Activated CD4-positive, alpha-beta T cell treated with anti-CD3 and anti-CD28 coated beads, Interleukin-2, amount 50 U/mL, for 4 hours (primary cell): ENCODE measurements at regions not wholly inside any gene's neighbourhood (a gene's known extent, or its start where the extent isn't known, plus 50 kb on each side); places are given as distances from the start of the nearest gene placed in this dataset.
A peak's percentile ranks its signal among the peaks of the same experiment; 100 is the strongest.
"Not testable (repeated sequence)": the region's sequence is repeated elsewhere in the genome, so short reads cannot be mapped to it uniquely, and the experiment has no call there.

ENCODE experiments used
- DNase-seq, 2 experiments: peaks; one replicate each; pipeline ENCODE4 v3.0.0-alpha.2; 2020

DNA sequence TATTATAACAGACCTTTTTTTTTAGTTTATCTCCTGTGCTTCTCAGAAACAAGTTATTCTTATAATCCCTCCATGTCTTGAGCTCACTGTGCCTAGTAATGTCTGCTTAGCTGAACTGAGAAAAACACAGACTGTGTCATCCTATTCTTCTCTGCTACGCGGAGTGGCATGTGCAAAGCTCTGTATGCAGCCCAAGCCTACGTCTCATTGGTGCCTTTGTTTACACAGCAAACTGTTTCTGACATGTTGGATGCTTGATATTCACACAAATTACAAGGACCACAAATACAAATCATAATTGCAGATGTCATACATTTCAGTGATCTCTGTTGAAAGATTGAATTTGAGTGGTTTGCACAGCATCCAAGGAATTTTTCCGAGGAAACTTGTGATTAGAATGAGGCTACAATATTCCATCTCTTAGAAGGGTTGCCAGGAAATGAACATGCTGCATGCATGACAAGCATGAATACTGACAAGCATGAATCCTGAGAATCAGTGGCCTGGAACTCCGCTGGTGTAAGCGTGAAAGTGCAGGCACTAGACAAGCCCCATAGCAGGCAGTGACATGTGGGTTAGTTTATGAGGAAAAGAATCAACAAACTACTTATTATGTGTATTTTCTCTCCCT lies 128.4 kb upstream of the SGK1 start:
- DNase-seq = no peak

- no peak for DNase-seq
These were observed 125.1 kb upstream of the SGK1 start for GRCh38 chr6:134443009-134443408.

- no peak for DNase-seq
These were observed 124.2 kb upstream of the SGK1 start for GRCh38 chr6:134442073-134442472.

GRCh38 chr6:134438837-134439236 lies 120.9 kb upstream of the SGK1 start:
- no peak for DNase-seq

- peak; percentile 7 to 12 for DNase-seq
These were observed 119.5 kb upstream of the SGK1 start for GRCh38 chr6:134437376-134437775.

DNA sequence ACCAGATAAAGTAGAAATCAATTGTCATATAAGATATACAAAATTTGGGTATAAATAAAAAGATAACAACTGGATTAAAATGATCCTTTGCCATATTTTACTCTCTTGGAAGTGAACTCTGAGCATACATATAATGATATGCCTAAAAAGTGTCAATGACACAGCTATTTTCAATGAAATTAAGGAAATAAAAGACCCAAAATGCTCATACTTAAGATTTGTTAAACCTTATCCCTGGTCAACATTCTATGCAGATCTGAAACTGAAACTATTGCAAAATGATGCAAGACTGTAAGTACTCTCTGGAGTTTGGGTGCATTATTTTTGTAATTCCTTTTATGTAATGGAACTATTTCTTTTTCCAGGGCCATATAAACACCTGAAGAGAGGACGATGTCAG lies 119.0 kb upstream of the SGK1 start:
- no peak for DNase-seq

GRCh38 chr6:134436281-134436815 lies 118.4 kb upstream of the SGK1 start:
- peak; percentile 70 to 79 for DNase-seq

GRCh38 chr6:134435814-134436280 lies 117.9 kb upstream of the SGK1 start:
- no peak for DNase-seq

DNA sequence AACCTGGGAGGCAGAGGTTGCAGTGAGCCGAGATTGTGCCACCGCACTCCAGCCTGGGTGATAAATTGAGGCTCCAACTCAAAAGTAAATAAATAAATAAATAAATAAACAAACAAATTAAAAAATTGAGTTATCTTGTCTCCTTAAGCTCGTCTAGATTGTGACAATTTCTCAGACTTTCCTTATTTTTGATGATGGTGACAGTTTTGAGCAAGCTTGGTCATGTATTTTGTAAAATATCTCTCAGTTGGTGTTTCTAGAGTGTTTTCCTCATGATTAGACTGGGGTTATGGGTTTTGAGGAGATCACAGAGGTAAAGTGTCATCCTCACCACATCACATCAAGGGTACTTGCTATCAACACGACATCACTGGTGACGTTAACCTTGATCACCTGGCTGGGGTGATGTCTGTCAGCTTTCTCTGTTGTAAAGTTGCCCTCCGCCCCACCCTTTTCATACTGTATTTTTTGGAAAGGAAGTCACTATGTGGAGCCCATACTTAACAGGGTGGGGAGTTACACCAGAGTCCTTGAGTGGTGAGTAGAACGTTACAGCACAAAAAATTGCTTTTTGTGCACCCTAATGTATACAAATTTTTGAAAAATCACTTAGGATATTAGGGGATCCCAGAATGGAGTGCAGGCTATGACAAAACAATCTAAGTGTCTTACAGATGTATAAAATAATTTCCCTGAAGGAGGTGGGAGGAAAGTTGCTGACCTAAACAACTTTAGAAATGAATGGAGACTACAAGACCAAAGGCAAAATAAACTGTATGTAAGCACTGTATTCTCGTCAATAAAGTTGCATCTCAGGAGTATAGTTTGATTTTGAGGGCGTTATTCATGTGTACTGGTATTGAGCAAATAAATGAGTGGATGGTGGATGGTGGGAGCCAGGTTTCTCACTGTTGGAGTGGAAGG lies 116.4 kb upstream of the SGK1 start:
- DNase-seq = no peak

- DNase-seq = no peak
These were observed 114.1 kb upstream of the SGK1 start for GRCh38 chr6:134432036-134432435.

GRCh38 chr6:134431421-134431859 lies 113.5 kb upstream of the SGK1 start:
- no peak for DNase-seq

DNA sequence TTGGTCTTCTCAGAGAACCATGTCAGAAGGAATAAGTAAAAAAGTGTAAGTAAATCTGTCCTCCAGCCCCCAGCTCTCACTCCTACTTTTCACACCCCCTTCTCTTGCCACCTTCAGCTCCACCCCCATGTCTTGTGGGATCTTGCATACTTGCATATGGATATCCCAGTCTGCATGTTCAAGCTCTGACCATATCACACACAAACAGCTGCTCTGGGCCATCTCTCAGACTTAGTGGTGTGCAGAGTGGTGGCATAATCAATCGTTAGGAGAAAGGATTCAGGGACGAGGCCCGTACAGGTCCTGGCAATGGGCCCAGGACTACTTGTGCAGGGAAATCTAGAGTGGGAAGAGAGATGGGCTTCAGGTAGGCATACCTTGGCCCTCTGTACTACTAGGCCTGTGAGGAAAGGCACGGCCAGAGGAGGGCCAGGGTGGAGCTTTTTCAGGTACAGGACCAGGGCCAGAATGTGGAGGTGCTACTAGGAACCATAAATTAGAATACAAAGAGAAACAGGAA lies 112.0 kb upstream of the SGK1 start:
- DNase-seq = no peak

DNA sequence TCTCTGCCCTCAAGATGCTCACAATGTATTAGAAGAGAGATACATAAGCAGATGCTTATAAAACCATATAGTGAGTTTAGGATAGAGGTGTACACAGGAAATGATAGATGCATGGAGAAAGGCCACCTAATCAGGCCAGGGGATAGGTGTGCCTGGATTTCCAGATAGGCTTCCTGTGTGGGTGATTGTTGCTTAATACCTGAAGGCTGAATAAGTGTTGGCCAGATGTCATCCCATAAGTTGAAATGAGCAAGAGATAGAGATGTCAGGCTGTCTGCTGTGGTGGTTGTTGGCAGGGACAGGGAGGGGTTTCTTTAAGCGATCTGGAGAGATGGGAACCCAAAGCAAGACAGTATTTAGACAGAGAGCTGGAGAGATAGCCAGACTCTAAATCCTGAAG lies 109.8 kb upstream of the SGK1 start:
- no peak for DNase-seq

DNA sequence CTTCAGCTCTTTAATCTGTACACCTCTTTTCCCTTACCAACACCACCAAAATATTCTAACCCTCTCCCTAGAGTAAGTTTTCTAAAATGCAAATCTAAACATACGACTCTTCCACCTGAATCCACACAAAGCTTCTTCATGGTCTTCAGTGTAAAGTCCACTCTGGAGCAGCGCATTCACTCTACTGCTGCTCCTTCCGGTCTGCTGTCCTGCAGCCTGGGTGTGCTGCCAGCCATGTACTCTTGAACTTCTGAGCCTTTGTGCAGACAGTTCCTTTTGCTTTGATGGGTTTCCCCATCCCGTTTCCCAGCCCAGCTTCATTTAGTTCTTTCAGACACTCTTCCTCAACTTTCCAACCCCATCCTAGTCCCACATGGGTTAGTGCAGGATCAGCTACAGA lies 108.7 kb upstream of the SGK1 start:
- DNase-seq = no peak

DNA sequence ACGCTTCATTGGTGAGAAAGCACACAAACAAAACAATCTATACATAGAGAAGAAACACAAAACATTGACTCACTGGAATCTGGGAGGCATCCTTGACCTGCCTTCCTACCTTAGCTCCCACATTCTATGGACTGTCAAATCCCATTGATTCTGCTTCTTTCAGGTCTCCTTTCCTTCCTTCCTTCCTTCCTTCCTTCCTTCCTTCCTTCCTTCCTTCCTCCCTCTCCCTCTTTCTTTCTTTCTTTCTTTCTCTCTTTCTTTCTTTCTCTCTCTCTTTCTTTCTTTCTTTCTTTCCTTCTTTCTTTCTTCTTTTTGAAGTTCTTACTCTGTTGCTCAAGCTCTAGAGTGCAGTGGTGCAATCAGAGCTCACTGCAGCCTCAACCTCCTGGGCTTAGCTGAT lies 108.0 kb upstream of the SGK1 start:
- DNase-seq = not testable (repeated sequence)

GRCh38 chr6:134425513-134425912 lies 107.6 kb upstream of the SGK1 start:
- no peak for DNase-seq

DNA sequence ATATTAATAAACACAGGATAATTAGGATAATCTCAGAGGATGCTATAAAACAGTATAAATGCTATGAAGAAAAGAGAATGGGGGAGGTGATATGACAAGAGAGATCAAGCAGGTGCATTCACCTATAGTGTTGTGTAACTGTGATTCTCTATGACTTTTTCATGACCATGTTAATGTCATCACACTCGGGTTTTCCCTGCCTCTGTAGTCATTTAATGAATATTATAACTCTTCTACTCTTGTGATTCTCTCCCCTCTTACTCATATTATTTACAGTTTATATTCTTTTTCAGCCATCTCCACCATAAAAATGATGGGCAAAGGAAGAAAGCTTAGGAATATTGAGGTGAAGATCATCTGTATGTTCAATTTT lies 106.9 kb upstream of the SGK1 start:
- no peak for DNase-seq

DNA sequence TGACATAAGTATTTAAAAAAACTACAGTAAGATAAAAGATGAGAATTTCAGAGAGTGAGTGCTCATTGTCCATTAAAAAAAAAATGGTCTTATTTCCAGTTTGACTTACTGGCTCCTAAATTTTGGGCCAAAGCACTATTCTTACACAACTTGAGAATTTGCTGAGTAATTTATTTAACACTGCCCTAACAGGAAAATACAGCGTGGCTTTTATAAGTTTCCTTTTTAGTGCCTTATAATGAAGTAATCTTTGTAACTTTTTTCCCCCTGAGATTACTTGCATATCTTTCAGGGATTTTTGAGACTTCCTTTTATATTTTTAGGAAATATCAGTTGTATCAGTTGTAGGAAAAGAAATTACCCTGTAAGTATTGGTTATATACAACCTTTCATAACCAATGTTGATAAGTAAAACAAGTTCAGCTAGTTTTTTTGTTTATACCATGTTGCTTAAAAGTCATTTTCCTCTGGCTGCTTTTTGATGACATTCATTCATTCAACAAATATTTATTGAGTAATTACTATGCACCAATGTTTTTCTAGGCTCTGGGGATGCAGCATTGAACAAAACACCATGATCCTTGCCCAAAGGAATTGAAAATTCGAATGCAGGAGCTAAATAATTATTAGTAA lies 106.4 kb upstream of the SGK1 start:
- no peak for DNase-seq

DNA sequence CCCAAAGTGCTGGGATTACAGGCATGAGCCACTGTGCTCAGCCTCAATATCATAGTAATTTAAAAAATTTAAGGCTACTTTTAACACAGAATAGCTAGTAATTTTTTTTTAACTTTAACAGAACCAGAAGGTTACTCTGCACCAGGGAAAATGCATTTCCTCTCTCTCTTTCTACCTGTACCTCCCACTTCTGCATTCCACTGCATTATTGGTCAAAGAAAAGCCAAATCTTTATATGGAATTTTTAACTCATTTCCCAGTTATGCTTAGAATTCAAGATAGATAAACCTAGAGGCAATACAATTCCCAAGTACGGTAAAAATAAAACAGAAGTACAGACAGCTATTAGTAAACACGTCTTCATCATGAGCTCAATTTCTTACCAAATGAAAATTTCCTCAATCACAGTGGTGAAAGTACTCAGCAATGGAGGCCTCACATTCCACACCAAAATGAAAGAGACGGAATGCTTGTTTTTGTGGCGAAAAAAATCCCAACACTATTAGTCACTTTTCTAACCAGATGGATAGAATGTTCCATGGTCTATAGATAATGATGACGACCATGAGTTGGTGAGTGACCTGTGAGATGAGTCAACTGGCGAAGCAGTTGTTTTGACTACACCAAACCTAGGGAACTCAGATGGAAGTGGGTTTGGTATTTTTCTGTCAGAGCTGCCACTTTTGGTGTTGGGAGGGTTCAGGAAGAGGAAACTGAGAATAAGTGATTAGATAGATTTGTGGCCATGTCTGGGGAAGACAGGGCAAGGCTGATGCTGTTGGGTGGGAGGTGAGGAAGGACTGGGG lies 104.7 kb upstream of the SGK1 start:
- no peak for DNase-seq

DNA sequence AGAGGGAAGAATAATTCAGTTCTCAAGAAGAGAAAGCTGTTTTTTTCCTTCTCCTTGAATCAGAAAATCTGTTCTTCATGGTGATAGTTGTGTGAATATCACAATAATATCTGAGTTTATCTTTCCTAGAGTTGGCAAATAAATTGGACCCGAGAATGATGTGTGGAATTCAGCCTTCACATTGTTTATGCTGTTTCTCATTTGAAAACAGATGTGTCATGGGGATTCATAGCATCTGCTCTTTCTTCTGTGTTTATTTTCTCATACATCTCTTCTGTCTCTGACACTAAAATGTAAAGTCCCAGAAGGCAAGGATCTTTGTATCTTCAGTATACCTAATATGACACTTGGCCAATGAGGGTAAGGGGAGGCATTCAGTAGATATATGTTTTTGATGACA lies 103.6 kb upstream of the SGK1 start:
- no peak for DNase-seq

DNA sequence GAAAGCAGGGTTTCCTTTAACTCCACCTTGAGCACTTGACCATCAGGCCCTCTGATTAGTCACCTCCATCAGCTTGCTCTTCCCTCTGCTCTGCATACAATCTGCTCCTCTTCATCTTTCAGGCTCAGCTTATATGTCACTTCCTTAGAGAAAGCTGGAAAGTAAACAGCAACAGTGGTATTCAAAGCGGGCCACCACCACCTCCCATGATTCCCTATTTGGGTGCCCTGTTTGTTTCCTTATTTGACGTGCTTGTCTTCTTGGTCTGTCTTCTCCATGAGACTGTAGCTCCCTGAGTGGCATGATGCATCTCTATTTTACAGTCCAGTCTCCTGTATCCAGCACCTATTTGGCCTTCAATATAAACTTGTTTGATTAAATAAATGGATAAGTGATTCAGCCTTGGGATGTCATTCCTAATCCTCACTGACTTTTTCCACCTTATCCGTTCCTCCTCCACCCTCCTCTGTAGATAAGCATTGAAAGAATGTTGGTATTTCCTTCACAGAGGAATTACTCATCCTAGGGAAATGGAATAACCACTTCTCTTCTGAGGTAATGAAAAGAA lies 102.8 kb upstream of the SGK1 start:
- no peak for DNase-seq

DNA sequence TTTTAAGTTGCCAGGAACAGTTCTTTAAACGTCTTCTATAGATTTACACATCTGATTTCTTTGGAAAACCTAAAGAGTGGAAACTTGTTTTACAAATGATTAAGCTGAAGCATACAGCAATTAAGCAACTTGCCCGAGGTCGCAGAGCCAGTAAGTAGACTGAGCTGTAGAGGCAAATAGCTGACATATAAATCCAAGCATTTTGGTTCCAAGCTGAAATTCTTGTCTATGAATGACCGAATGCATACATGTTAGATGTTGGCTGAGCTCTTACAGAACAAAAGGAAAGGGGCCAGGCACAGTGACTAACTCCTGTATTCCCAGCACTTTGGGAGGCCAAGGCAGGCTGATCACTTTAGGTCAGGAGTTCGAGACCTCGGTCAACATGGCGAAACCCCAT lies 101.8 kb upstream of the SGK1 start:
- DNase-seq = no peak
